Upper lobe of right lung (tissue), 1 donor: ENCODE measurements at regions not wholly inside any gene's neighbourhood (a gene's known extent, or its start where the extent isn't known, plus 50 kb on each side); places are given as distances from the start of the nearest gene placed in this dataset.

Experiments
- ATAC-seq: fragments of 200-7000 bp; cut with Tn5 transposase; one replicate; pipeline ENCODE4 v1.9.1; 2020; ENCODE audit warnings: mild to moderate bottlenecking, moderate library complexity
- DNase-seq: peaks from one replicate; pipeline ENCODE4 v3.0.0-alpha.2; 2020
- H3K27ac ChIP-seq: fragments of 200-600 bp; one replicate; pipeline ENCODE4 v1.8.0; 2022
- H3K27me3 ChIP-seq: fragments of 200-600 bp; one replicate; pipeline ENCODE4 v1.8.0; 2022; ENCODE audit warnings: mild to moderate bottlenecking
- H3K36me3 ChIP-seq: fragments of 200-600 bp; one replicate; pipeline ENCODE4 v1.8.0; 2022
- H3K4me1 ChIP-seq: fragments of 200-600 bp; one replicate; pipeline ENCODE4 v1.8.0; 2022
- H3K4me3 ChIP-seq: fragments of 200-600 bp; one replicate; pipeline ENCODE4 v1.8.0; 2022; ENCODE audit warnings: mild to moderate bottlenecking
- H3K9me3 ChIP-seq: fragments of 200-600 bp; one replicate; pipeline ENCODE4 v1.8.0; 2022
- intact Hi-C: fragments of 100-400 bp; cut with DNase I; formaldehyde crosslinking; loops from one replicate; pipeline ENCODE4 v1.11.0; 2022
- TF ChIP-seq, protein P1 (sequence below): fragments of 200-600 bp; IDR thresholded peaks from one replicate; pipeline ENCODE4 v1.8.0; 2022; ENCODE audit warnings: antibody characterized with exemption
- donor health status: DM: no; HTN: yes; CAD: no; lungs with severe emphysema.

DNA sequence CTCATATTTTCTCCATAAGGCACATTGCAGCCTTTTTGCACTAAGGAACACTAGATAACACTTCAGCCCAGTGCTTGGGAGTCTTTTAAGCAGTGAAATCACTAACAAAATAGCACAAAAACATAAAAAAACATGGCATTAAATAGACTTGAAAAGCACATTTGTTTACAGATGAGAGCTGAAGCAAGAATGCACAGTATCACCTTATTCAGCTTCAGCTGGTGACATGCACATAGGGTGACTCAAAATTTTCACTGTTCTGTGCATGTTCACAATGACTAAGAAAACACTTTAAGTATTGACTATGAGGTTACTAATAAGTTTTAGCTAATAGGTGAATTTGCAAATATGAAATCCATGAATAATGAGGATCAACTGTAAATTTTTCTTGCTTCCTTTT, 293.9 kb upstream of the TARS1 start:
- intact Hi-C loops, result no loop called here
- no peak for ATAC-seq
- Histone ChIP-seq H3K4me3 (no peak overlapping the region), H3K9me3 (no peaks in the 10 kb centered on the region), H3K27ac (no peak overlapping the region), H3K27me3 (no peaks in the 10 kb centered on the region), H3K36me3 (no peaks in the 10 kb centered on the region), H3K4me1 (no peaks in the 10 kb centered on the region)
- no peak for DNase-seq
- TF ChIP-seq, protein P1, sequence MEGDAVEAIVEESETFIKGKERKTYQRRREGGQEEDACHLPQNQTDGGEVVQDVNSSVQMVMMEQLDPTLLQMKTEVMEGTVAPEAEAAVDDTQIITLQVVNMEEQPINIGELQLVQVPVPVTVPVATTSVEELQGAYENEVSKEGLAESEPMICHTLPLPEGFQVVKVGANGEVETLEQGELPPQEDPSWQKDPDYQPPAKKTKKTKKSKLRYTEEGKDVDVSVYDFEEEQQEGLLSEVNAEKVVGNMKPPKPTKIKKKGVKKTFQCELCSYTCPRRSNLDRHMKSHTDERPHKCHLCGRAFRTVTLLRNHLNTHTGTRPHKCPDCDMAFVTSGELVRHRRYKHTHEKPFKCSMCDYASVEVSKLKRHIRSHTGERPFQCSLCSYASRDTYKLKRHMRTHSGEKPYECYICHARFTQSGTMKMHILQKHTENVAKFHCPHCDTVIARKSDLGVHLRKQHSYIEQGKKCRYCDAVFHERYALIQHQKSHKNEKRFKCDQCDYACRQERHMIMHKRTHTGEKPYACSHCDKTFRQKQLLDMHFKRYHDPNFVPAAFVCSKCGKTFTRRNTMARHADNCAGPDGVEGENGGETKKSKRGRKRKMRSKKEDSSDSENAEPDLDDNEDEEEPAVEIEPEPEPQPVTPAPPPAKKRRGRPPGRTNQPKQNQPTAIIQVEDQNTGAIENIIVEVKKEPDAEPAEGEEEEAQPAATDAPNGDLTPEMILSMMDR, result no peak

DNA sequence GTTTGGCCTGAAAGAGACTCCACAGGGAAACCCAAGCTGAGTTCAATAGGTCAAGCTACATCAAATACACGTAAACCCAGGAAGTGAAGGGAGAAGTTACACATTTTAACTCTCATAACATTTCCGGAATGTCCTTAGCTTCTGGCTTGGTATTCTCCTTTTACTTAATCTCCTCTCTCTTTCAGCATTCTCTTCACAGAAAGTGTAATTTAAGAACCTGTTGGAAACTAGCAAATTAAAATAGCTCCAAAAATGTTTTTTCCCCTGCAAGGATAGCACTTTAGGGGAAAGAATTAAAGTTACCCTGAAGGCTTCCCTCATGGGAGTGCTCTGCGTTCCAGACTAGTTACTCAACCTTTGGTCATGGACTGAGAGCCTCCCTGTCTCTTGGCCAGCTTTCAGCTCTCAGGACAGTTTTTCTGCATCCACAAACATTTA, 292.7 kb upstream of the TARS1 start:
- Histone ChIP-seq H3K27ac (no peak overlapping the region), H3K4me3 (no peak overlapping the region), H3K9me3 (no peaks in the 10 kb centered on the region), H3K4me1 (no peaks in the 10 kb centered on the region), H3K27me3 (no peaks in the 10 kb centered on the region), H3K36me3 (no peaks in the 10 kb centered on the region)
- ATAC-seq (peak; percentile 52), DNase-seq (no peak)
- intact Hi-C loops, result no loop called here
- TF ChIP-seq, protein P1, result no peak

DNA sequence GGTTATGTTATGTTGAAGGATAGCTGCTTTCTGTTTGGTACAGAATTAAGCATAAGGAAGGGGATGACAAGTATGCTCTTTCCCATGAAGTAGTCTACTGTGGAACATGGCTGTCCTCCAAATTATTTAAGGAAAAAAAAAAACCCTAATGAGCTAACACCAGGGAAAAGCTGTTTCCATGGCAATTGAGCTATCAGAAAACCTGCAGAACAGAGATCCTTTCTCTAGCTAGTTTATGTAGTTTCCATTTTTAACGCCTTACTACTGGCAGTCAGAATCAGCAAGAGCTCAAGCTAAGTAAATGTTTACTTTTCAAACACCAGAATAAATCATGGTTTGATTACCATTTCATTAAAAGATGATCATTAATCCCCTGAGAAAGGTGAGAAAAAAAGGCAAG, 287.4 kb upstream of the TARS1 start:
- Histone ChIP-seq H3K4me3 (no peak overlapping the region), H3K4me1 (no peaks in the 10 kb centered on the region), H3K27me3 (no peaks in the 10 kb centered on the region), H3K27ac (no peak overlapping the region), H3K36me3 (no peaks in the 10 kb centered on the region), H3K9me3 (no peaks in the 10 kb centered on the region)
- TF ChIP-seq, protein P1, result no peak
- intact Hi-C loops, result no loop called here
- no peak for ATAC-seq
- DNase-seq, result no peak

DNA sequence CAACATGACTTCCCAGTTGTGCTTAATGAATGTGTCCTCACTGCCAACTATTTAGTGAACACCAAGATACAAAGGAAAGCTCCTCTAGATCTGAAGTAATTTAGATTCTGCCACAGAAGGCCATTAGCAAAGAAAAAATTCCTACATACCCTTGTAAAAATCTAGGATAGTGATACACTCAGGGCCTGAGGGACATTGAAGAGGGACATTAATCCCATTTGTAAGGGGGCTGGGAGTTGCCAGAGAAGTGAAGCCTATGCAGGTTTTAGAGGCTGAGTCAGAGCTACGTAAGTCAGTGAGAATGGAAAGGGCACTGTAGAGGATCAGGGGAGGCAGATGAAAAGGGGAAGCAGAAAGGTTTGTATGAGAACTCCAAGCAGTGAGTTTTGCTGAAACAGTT, 286.9 kb upstream of the TARS1 start:
- Histone ChIP-seq H3K4me1 (no peaks in the 10 kb centered on the region), H3K27ac (no peak overlapping the region), H3K27me3 (no peaks in the 10 kb centered on the region), H3K36me3 (no peaks in the 10 kb centered on the region), H3K9me3 (no peaks in the 10 kb centered on the region), H3K4me3 (no peak overlapping the region)
- intact Hi-C loops, result no loop called here
- TF ChIP-seq, protein P1, result no peak
- no peak for DNase-seq
- no peak for ATAC-seq

DNA sequence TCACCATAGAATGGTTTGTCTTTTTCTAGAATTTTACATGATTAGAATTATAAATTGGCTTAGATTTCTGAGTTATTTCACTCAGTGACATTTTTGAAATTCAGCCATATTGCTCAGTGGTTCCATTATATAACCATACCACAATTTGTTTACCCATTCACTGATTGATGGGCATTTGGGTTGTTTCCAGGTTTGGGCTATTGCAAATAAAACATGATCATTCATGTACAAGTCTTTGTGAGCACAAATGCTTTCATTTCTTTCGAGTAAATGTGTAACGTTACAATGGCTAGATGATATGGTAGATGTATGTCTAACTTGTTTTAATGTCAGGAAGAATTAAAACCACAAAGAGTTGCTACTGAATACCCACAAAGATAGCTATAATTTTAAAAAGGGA, 279.9 kb upstream of the TARS1 start:
- no peak for DNase-seq
- Histone ChIP-seq H3K27ac (no peak overlapping the region), H3K27me3 (no peaks in the 10 kb centered on the region), H3K4me1 (no peaks in the 10 kb centered on the region), H3K9me3 (no peaks in the 10 kb centered on the region), H3K36me3 (no peaks in the 10 kb centered on the region), H3K4me3 (no peak overlapping the region)
- ATAC-seq, result no peak
- intact Hi-C loops, result no loop called here
- TF ChIP-seq, protein P1, result no peak

DNA sequence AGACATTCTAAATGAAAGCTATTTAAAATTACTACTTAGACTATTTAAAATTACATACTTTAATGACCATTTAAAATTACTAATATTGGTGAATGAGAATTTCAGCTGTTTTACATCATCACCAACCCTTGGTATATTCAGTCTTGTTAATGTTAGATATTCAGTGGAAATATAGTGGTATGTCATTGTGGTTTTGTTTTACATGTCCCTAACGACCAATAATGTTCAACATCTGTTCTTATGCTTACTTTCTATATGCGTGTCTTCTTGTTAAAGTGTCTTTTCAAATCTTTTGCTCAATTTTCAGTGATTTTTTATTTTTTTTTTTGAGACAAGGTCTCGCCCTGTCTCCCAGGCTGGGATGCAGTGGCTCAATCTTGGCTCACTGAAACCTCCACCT, 279.3 kb upstream of the TARS1 start:
- no peak for ATAC-seq
- DNase-seq, result no peak
- TF ChIP-seq, protein P1, result no peak
- H3K27ac ChIP-seq, result no peak overlapping the region
- H3K4me1 ChIP-seq, result no peaks in the 10 kb centered on the region
- no peak overlapping the region for H3K4me3 ChIP-seq
- intact Hi-C loops, result no loop called here
- H3K36me3 ChIP-seq, result no peaks in the 10 kb centered on the region
- H3K9me3 ChIP-seq, result no peaks in the 10 kb centered on the region
- H3K27me3 ChIP-seq, result no peaks in the 10 kb centered on the region
